ENCODE measurements at regions not wholly inside any gene's neighbourhood (a gene's known extent, or its start where the extent isn't known, plus 50 kb on each side); places are given as distances from the start of the nearest gene placed in this dataset.

DNA sequence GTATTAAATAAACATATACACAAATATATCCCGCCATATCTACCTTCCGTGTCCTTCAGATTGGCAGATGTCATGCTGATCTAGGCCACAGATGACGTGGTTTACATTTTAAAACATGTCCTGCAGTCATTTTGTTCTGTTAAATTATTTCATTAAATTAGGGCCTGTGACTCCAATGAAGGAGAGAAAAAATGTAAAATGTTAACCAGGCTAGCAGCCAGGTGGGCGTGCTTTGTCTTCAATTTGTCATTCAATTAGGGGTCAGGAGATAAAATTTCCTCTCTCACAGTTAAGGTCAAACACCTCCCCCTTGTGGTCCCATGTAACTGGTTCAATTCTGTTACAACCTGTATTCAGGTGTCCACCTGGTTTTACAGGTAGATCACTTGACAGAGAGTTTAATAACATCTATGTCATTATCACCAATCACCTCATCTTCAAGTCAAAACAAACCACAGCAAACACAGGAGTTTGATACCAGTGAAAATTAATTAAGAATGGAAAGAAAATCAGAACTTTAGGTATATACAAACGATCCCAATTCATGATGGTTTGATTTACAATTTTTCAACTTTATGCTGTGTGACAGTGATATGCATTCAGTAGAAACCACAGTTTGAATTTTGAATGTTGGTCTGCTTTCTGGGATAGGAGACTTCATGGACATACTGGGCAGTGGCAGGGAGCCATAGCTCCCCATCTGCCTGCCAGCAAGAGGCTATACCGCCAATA is 339.4 kb downstream of the CMPK2 start:
- peaks cover 17 to 19% of the 10 kb centered on the region in 2 experiments for H3K4me1 Mint-ChIP-seq
- no CpG with 5 or more reads among the region's 6 CpGs for WGBS (ENCODE audit: extremely low coverage, insufficient read length, low lambda C conversion rate)
- no peaks in the 10 kb centered on the region; a peak in 1 of 5 replicates for H3K9me3 Mint-ChIP-seq
- no peaks in the 10 kb centered on the region for H3K79me2 ChIP-seq (ENCODE audit: insufficient read depth, low read length)
- no peaks in the 10 kb centered on the region for H4K20me1 ChIP-seq (ENCODE audit: control insufficient read depth, insufficient read depth, insufficient read length)
- no peak overlapping the region for H3K9ac ChIP-seq (ENCODE audit: extremely low read depth, insufficient read length, low read length)
- no peak overlapping the region for H4K8ac ChIP-seq (replicated peaks; ENCODE audit: insufficient read length, low read depth, low read length)
- no peak overlapping the region for H3K4ac ChIP-seq (ENCODE audit: low read depth, low read length)
- no peak overlapping the region for H3K4me2 ChIP-seq (ENCODE audit: insufficient read depth, insufficient read length, low read length)
- H3K23ac ChIP-seq (ENCODE audit: insufficient read length, low read depth, low read length) = no peak overlapping the region
- no peak overlapping the region for H3K18ac ChIP-seq (ENCODE audit: insufficient read length, low read depth, low read length)
- H3K9me3 ChIP-seq (ENCODE audit: control insufficient read depth, low read depth, low read length) = no peaks in the 10 kb centered on the region
- no peak overlapping the region for H2AK5ac ChIP-seq (ENCODE audit: insufficient read length, low read length)
- no peaks in the 10 kb centered on the region for H3K27me3 ChIP-seq (ENCODE audit: insufficient read depth, low read length)
- no peaks in the 10 kb centered on the region for H3K36me3 Mint-ChIP-seq (ENCODE audit: insufficient read depth in 1 of 3, low read depth in 3 of 3)
- H2BK5ac ChIP-seq (ENCODE audit: insufficient read length, low read length) = no peak overlapping the region
- H4K5ac ChIP-seq (ENCODE audit: insufficient read length, low read depth, low read length) = no peak overlapping the region
- H3K79me1 ChIP-seq (ENCODE audit: insufficient read depth, low read depth, low read length, poor library complexity, severe bottlenecking) = no peaks in the 10 kb centered on the region
- no peak overlapping the region for H2BK15ac ChIP-seq (ENCODE audit: low read depth, low read length)
- no peak overlapping the region for H3K14ac ChIP-seq (ENCODE audit: insufficient read depth, low read length)
- no peak overlapping the region for H3K4me3 Mint-ChIP-seq
- H2BK12ac ChIP-seq (ENCODE audit: insufficient read length, low read depth, low read length) = no peak overlapping the region
- H3K27ac ChIP-seq (ENCODE audit: insufficient read length, low read depth, low read length) = no peak overlapping the region
- no peak overlapping the region for H2BK120ac ChIP-seq (ENCODE audit: low read depth, low read length, poor library complexity, severe bottlenecking)
- 0 out of 2 replicates have a peak, but pooled peaks cover 2% of the 10 kb centered on the region for H3K4me1 ChIP-seq (ENCODE audit: insufficient read depth, low read length)
- peak; percentile 39 for DNase-seq
- TF ChIP-seq, protein P1, sequence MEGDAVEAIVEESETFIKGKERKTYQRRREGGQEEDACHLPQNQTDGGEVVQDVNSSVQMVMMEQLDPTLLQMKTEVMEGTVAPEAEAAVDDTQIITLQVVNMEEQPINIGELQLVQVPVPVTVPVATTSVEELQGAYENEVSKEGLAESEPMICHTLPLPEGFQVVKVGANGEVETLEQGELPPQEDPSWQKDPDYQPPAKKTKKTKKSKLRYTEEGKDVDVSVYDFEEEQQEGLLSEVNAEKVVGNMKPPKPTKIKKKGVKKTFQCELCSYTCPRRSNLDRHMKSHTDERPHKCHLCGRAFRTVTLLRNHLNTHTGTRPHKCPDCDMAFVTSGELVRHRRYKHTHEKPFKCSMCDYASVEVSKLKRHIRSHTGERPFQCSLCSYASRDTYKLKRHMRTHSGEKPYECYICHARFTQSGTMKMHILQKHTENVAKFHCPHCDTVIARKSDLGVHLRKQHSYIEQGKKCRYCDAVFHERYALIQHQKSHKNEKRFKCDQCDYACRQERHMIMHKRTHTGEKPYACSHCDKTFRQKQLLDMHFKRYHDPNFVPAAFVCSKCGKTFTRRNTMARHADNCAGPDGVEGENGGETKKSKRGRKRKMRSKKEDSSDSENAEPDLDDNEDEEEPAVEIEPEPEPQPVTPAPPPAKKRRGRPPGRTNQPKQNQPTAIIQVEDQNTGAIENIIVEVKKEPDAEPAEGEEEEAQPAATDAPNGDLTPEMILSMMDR (conservative IDR thresholded peaks at IDR 0.05) = peak; percentile 88
- H3K27ac Mint-ChIP-seq = peak overlapping the region in 1 of 3 experiments; percentile 40; a peak in 2 of 7 replicates
- no peak overlapping the region for H2AFZ ChIP-seq (ENCODE audit: low read length)
- H3K27me3 Mint-ChIP-seq (ENCODE audit: low read depth) = no peaks in the 10 kb centered on the region
- no peak overlapping the region for H4K91ac ChIP-seq (ENCODE audit: insufficient read length, low read depth, low read length)
- H3K23me2 ChIP-seq (ENCODE audit: insufficient read length, low read depth, low read length, poor library complexity, severe bottlenecking) = no peaks in the 10 kb centered on the region
- H2BK20ac ChIP-seq (ENCODE audit: low read depth, low read length, poor library complexity, severe bottlenecking) = no peak overlapping the region
- no peak overlapping the region for H3K56ac ChIP-seq (ENCODE audit: insufficient read length, low read depth, low read length)
- H3T11ph ChIP-seq (ENCODE audit: low read length) = no peak overlapping the region

Data from H9 (cell line).